ENCODE measurements at regions not wholly inside any gene's neighbourhood (a gene's known extent, or its start where the extent isn't known, plus 50 kb on each side); places are given as distances from the start of the nearest gene placed in this dataset.

DNA sequence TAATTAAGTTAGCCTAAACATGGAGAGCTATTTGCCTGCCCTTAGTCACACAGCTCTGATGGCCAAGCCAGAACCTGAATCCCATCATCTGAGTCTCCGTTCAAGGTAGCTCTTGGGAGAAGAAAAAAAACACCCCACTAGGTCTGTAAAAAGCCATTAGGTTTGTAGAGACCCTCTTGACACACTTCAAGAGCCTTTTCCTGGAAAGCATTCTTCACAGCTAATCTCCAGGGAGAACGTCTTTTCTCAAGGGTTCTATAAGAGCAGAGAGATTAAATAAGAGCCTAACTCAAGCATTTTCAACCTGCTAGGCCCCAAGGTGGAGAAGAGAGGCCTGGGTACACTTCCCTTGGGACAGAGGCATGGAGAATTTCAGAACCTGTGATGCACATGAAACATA lies 61.6 kb upstream of the NAV2 start:
- TF ChIP-seq, protein P1, sequence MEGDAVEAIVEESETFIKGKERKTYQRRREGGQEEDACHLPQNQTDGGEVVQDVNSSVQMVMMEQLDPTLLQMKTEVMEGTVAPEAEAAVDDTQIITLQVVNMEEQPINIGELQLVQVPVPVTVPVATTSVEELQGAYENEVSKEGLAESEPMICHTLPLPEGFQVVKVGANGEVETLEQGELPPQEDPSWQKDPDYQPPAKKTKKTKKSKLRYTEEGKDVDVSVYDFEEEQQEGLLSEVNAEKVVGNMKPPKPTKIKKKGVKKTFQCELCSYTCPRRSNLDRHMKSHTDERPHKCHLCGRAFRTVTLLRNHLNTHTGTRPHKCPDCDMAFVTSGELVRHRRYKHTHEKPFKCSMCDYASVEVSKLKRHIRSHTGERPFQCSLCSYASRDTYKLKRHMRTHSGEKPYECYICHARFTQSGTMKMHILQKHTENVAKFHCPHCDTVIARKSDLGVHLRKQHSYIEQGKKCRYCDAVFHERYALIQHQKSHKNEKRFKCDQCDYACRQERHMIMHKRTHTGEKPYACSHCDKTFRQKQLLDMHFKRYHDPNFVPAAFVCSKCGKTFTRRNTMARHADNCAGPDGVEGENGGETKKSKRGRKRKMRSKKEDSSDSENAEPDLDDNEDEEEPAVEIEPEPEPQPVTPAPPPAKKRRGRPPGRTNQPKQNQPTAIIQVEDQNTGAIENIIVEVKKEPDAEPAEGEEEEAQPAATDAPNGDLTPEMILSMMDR (IDR thresholded peaks at IDR 0.05; ENCODE audit: control extremely low read depth, extremely low read depth): no peak
- WGBS, 2 donors: 79 to 90% methylated on average over 2 of the region's 2 CpGs
- H3K9ac ChIP-seq (ENCODE audit: insufficient read depth in 1 of 2, low read length in 2 of 2): no peak overlapping the region

DNA sequence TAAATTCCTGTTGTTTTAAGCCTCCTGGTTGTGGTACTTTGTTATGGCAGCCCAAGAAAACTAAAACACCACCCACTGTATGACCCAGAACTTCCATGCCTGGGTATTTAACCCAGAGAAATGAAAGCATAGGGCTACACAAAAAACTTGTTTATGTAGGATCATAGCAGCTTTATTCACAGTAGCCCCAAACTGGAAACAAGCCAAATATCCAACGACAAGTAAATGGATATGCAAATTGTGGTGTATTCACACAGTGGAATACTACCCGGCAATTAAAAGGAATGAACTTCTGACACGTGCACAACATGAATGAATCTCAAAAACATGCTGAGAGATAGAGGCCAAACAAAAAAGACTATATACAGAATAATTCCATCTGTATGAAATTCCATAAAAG lies 62.2 kb upstream of the NAV2 start:
- Histone ChIP-seq H3K9me3 (ENCODE audit: control insufficient read depth in 4 of 4, insufficient read depth in 3 of 4, low read length in 3 of 4) (no peaks in the 10 kb centered on the region), H3K4me3 (no peak overlapping the region), H3K27me3 (ENCODE audit: control insufficient read depth in 3 of 3, insufficient read depth in 3 of 3, low read length in 2 of 3) (no peaks in the 10 kb centered on the region), H3K27ac (ENCODE audit: low read depth in 1 of 2, low read length in 1 of 2) (no peak overlapping the region), H3K4me1 (ENCODE audit: control insufficient read depth in 5 of 5, insufficient read depth in 5 of 5, low read length in 5 of 5) (peaks cover 0 to 25% (median 0%) of the 10 kb centered on the region in 5 donors), H3K9ac (ENCODE audit: insufficient read depth in 1 of 2, low read length in 2 of 2) (no peak overlapping the region), H3K36me3 (ENCODE audit: control insufficient read depth in 4 of 4, insufficient read depth in 4 of 4, low read length in 4 of 4) (no peaks in the 10 kb centered on the region)
- TF ChIP-seq, protein P1 (IDR thresholded peaks at IDR 0.05; ENCODE audit: control extremely low read depth, extremely low read depth): no peak
- no peak for ATAC-seq (ENCODE audit: insufficient read depth, low FRiP score)
- WGBS, 2 donors: 62 to 84% methylated on average over 3 of the region's 3 CpGs
- no peak for DNase-seq

More for the DNA sequence above, 61.6 kb upstream of the NAV2 start:
- Histone ChIP-seq H3K9me3 (ENCODE audit: control insufficient read depth in 4 of 4, insufficient read depth in 3 of 4, low read length in 3 of 4) (no peaks in the 10 kb centered on the region), H3K36me3 (ENCODE audit: control insufficient read depth in 4 of 4, insufficient read depth in 4 of 4, low read length in 4 of 4) (no peaks in the 10 kb centered on the region), H3K27ac (ENCODE audit: low read depth in 1 of 2, low read length in 1 of 2) (no peak overlapping the region), H3K27me3 (ENCODE audit: control insufficient read depth in 3 of 3, insufficient read depth in 3 of 3, low read length in 2 of 3) (no peaks in the 10 kb centered on the region), H3K4me3 (no peak overlapping the region), H3K4me1 (ENCODE audit: control insufficient read depth in 5 of 5, insufficient read depth in 5 of 5, low read length in 5 of 5) (peaks cover 0 to 23% (median 0%) of the 10 kb centered on the region in 5 donors)
- peak in 2 of 3 donors; percentile 56 to 78 for DNase-seq
- ATAC-seq (ENCODE audit: insufficient read depth, low FRiP score): peak; percentile 48

DNA sequence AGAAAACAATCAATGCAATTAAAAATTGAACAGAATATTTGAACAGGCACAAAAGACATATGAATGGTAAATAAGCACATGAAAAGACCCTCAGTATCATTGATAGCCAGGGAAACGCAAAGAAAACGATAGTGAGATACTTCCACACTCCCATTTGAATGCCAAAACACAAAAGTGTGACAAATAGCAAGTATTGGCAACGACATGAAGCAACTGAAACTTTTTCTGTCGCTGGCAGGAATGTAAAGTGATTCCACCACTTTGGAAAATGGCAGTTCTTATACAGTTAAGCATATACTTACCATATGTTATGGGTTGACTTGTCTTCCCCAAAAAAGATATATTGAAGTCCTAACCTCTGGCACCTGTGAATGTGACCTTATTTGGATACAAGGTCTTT lies 62.9 kb upstream of the NAV2 start:
- TF ChIP-seq, protein P1 (IDR thresholded peaks at IDR 0.05; ENCODE audit: control extremely low read depth, extremely low read depth): no peak
- H3K36me3 ChIP-seq (ENCODE audit: control insufficient read depth in 4 of 4, insufficient read depth in 4 of 4, low read length in 4 of 4): no peaks in the 10 kb centered on the region
- H3K27ac ChIP-seq (ENCODE audit: low read depth in 1 of 2, low read length in 1 of 2): no peak overlapping the region
- no peaks in the 10 kb centered on the region for H3K27me3 ChIP-seq (ENCODE audit: control insufficient read depth in 3 of 3, insufficient read depth in 3 of 3, low read length in 2 of 3)
- no peaks in the 10 kb centered on the region for H3K9me3 ChIP-seq (ENCODE audit: control insufficient read depth in 4 of 4, insufficient read depth in 3 of 4, low read length in 3 of 4)
- DNase-seq: no peak
- peaks cover 0 to 25% (median 0%) of the 10 kb centered on the region in 5 donors for H3K4me1 ChIP-seq (ENCODE audit: control insufficient read depth in 5 of 5, insufficient read depth in 5 of 5, low read length in 5 of 5)
- 84 to 88% methylated on average over 4 of the region's 4 CpGs for WGBS, 2 donors
- no peak for ATAC-seq (ENCODE audit: insufficient read depth, low FRiP score)
- no peak overlapping the region for H3K4me3 ChIP-seq
- H3K9ac ChIP-seq (ENCODE audit: insufficient read depth in 1 of 2, low read length in 2 of 2): no peak overlapping the region

DNA sequence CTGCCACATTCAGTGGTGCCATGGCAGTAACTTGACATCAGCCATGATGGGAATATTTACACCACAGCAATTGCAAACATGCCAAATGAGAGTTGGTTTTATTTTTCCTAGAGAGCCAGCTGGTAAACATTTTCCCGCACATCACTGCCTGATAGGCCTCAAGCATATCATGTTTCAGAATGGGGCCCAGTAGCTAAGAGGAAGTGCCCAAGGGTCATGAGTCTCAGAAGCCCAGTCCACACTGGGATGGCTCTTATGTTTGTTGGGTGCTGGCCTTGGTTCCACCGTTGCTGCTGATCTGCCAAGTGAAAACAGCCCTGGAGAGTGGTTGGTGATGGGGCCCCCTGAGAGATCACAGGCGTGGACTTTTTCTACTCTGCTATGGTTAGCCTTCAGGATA lies 64.3 kb upstream of the NAV2 start:
- H3K4me1 ChIP-seq (ENCODE audit: control insufficient read depth in 5 of 5, insufficient read depth in 5 of 5, low read length in 5 of 5): peaks cover 0 to 24% (median 0%) of the 10 kb centered on the region in 5 donors
- ATAC-seq (ENCODE audit: insufficient read depth, low FRiP score): no peak
- no peaks in the 10 kb centered on the region for H3K27me3 ChIP-seq (ENCODE audit: control insufficient read depth in 3 of 3, insufficient read depth in 3 of 3, low read length in 2 of 3)
- no peak overlapping the region for H3K4me3 ChIP-seq
- no peak overlapping the region for H3K9ac ChIP-seq (ENCODE audit: insufficient read depth in 1 of 2, low read length in 2 of 2)
- 81 to 82% methylated on average over 3 of the region's 3 CpGs for WGBS, 2 donors
- H3K27ac ChIP-seq (ENCODE audit: low read depth in 1 of 2, low read length in 1 of 2): no peak overlapping the region
- no peaks in the 10 kb centered on the region for H3K36me3 ChIP-seq (ENCODE audit: control insufficient read depth in 4 of 4, insufficient read depth in 4 of 4, low read length in 4 of 4)
- DNase-seq: peak in 2 of 3 donors; percentile 56 to 70
- H3K9me3 ChIP-seq (ENCODE audit: control insufficient read depth in 4 of 4, insufficient read depth in 3 of 4, low read length in 3 of 4): no peaks in the 10 kb centered on the region
- TF ChIP-seq, protein P1 (IDR thresholded peaks at IDR 0.05; ENCODE audit: control extremely low read depth, extremely low read depth): no peak

Measured in lung (tissue), 11 donors.